ENCODE measurements at regions not wholly inside any gene's neighbourhood (a gene's known extent, or its start where the extent isn't known, plus 50 kb on each side); places are given as distances from the start of the nearest gene placed in this dataset.

DNA sequence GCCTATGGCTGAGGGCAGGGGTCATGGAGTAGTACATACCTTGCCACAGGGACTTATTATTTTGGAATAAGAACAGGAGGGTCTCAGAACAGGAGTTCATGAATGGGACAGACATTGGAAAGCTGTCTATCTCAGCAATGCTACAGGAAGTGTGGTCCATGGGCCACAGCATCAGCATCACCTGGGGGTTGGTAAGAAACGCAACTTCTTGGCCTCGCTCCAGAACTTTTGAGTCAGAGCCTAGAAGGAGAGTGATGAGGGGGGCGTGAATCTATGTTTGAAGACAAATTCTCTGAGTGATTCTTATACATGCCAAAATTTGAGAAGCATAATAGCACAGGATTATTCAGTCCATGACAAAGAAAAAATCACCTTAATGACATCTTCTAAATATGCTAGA is 156.6 kb downstream of the RPAP3 start (continued):
- TF ChIP-seq, protein P1, sequence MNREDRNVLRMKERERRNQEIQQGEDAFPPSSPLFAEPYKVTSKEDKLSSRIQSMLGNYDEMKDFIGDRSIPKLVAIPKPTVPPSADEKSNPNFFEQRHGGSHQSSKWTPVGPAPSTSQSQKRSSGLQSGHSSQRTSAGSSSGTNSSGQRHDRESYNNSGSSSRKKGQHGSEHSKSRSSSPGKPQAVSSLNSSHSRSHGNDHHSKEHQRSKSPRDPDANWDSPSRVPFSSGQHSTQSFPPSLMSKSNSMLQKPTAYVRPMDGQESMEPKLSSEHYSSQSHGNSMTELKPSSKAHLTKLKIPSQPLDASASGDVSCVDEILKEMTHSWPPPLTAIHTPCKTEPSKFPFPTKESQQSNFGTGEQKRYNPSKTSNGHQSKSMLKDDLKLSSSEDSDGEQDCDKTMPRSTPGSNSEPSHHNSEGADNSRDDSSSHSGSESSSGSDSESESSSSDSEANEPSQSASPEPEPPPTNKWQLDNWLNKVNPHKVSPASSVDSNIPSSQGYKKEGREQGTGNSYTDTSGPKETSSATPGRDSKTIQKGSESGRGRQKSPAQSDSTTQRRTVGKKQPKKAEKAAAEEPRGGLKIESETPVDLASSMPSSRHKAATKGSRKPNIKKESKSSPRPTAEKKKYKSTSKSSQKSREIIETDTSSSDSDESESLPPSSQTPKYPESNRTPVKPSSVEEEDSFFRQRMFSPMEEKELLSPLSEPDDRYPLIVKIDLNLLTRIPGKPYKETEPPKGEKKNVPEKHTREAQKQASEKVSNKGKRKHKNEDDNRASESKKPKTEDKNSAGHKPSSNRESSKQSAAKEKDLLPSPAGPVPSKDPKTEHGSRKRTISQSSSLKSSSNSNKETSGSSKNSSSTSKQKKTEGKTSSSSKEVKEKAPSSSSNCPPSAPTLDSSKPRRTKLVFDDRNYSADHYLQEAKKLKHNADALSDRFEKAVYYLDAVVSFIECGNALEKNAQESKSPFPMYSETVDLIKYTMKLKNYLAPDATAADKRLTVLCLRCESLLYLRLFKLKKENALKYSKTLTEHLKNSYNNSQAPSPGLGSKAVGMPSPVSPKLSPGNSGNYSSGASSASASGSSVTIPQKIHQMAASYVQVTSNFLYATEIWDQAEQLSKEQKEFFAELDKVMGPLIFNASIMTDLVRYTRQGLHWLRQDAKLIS (CRISPR knock-in tag; IDR thresholded peaks at IDR 0.05; ENCODE audit: borderline replicate concordance), result no peak
- TF ChIP-seq, protein P2, sequence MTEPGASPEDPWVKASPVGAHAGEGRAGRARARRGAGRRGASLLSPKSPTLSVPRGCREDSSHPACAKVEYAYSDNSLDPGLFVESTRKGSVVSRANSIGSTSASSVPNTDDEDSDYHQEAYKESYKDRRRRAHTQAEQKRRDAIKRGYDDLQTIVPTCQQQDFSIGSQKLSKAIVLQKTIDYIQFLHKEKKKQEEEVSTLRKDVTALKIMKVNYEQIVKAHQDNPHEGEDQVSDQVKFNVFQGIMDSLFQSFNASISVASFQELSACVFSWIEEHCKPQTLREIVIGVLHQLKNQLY (CRISPR knock-in tag; IDR thresholded peaks at IDR 0.05), result no peak
- no peak for TF ChIP-seq SMAD4 (CRISPR knock-in tag; IDR thresholded peaks at IDR 0.05)
- TF ChIP-seq, protein P3, sequence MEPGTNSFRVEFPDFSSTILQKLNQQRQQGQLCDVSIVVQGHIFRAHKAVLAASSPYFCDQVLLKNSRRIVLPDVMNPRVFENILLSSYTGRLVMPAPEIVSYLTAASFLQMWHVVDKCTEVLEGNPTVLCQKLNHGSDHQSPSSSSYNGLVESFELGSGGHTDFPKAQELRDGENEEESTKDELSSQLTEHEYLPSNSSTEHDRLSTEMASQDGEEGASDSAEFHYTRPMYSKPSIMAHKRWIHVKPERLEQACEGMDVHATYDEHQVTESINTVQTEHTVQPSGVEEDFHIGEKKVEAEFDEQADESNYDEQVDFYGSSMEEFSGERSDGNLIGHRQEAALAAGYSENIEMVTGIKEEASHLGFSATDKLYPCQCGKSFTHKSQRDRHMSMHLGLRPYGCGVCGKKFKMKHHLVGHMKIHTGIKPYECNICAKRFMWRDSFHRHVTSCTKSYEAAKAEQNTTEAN (CRISPR knock-in tag; IDR thresholded peaks at IDR 0.05), result no peak
- no peak for TF ChIP-seq ZBTB21 (CRISPR knock-in tag; IDR thresholded peaks at IDR 0.05; ENCODE audit: borderline replicate concordance)
- TF ChIP-seq, protein P4, sequence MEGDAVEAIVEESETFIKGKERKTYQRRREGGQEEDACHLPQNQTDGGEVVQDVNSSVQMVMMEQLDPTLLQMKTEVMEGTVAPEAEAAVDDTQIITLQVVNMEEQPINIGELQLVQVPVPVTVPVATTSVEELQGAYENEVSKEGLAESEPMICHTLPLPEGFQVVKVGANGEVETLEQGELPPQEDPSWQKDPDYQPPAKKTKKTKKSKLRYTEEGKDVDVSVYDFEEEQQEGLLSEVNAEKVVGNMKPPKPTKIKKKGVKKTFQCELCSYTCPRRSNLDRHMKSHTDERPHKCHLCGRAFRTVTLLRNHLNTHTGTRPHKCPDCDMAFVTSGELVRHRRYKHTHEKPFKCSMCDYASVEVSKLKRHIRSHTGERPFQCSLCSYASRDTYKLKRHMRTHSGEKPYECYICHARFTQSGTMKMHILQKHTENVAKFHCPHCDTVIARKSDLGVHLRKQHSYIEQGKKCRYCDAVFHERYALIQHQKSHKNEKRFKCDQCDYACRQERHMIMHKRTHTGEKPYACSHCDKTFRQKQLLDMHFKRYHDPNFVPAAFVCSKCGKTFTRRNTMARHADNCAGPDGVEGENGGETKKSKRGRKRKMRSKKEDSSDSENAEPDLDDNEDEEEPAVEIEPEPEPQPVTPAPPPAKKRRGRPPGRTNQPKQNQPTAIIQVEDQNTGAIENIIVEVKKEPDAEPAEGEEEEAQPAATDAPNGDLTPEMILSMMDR (IDR thresholded peaks at IDR 0.05), result no peak
- TF ChIP-seq ZNF671 (CRISPR knock-in tag; IDR thresholded peaks at IDR 0.05), result no peak
- TF ChIP-seq, protein P5, sequence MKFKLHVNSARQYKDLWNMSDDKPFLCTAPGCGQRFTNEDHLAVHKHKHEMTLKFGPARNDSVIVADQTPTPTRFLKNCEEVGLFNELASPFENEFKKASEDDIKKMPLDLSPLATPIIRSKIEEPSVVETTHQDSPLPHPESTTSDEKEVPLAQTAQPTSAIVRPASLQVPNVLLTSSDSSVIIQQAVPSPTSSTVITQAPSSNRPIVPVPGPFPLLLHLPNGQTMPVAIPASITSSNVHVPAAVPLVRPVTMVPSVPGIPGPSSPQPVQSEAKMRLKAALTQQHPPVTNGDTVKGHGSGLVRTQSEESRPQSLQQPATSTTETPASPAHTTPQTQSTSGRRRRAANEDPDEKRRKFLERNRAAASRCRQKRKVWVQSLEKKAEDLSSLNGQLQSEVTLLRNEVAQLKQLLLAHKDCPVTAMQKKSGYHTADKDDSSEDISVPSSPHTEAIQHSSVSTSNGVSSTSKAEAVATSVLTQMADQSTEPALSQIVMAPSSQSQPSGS (CRISPR knock-in tag; IDR thresholded peaks at IDR 0.05; ENCODE audit: borderline replicate concordance, low read depth), result no peak
- TF ChIP-seq, protein P6, sequence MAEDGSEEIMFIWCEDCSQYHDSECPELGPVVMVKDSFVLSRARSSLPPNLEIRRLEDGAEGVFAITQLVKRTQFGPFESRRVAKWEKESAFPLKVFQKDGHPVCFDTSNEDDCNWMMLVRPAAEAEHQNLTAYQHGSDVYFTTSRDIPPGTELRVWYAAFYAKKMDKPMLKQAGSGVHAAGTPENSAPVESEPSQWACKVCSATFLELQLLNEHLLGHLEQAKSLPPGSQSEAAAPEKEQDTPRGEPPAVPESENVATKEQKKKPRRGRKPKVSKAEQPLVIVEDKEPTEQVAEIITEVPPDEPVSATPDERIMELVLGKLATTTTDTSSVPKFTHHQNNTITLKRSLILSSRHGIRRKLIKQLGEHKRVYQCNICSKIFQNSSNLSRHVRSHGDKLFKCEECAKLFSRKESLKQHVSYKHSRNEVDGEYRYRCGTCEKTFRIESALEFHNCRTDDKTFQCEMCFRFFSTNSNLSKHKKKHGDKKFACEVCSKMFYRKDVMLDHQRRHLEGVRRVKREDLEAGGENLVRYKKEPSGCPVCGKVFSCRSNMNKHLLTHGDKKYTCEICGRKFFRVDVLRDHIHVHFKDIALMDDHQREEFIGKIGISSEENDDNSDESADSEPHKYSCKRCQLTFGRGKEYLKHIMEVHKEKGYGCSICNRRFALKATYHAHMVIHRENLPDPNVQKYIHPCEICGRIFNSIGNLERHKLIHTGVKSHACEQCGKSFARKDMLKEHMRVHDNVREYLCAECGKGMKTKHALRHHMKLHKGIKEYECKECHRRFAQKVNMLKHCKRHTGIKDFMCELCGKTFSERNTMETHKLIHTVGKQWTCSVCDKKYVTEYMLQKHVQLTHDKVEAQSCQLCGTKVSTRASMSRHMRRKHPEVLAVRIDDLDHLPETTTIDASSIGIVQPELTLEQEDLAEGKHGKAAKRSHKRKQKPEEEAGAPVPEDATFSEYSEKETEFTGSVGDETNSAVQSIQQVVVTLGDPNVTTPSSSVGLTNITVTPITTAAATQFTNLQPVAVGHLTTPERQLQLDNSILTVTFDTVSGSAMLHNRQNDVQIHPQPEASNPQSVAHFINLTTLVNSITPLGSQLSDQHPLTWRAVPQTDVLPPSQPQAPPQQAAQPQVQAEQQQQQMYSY (CRISPR knock-in tag; IDR thresholded peaks at IDR 0.05), result no peak
- TF ChIP-seq NR1H2 (CRISPR knock-in tag; IDR thresholded peaks at IDR 0.05), result no peak

DNA sequence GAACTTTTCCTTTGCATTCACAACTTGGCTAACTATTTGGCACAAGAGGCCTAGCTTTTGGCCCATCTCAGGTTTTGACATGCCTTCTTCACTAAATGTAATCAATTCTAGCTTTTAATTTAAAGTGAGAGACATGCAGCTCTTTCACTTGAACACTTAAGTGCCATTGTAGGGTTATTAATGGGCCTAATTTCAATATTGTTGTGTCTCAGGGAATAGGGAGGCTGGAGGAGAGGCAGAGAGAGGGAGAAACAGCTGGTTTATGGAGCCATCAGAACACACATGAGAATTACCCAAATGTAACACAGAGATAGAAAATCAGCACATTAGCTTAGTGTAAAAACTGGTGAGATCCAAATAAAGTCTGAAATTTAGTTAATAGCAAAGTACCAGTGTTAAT is 157.4 kb downstream of the RPAP3 start:
- CTCF ChIA-PET, result interaction anchor here (3.4 kb wide), 1 partner anchor 89 kb away, joined by 34 read pairs; no protein-coding TSS in a partner anchor
- ATAC-seq (no peak), DNase-seq (ENCODE audit: low spot score) (no peak)
- TF ChIP-seq TP53 (CRISPR knock-in tag; IDR thresholded peaks at IDR 0.05) (no peak), CREM (CRISPR knock-in tag; IDR thresholded peaks at IDR 0.05) (no peak), NR3C1 (CRISPR knock-in tag; conservative IDR thresholded peaks at IDR 0.05; ENCODE audit: low read depth) (no peak), KAT7 (CRISPR knock-in tag; IDR thresholded peaks at IDR 0.05; ENCODE audit: borderline replicate concordance) (no peak), ELF4 (CRISPR knock-in tag; IDR thresholded peaks at IDR 0.05; ENCODE audit: low read depth) (no peak), ESRRA (CRISPR knock-in tag; IDR thresholded peaks at IDR 0.05; ENCODE audit: borderline replicate concordance) (no peak), NFE2L1 (CRISPR knock-in tag; IDR thresholded peaks at IDR 0.05) (no peak)
- TF ChIP-seq, protein P7, sequence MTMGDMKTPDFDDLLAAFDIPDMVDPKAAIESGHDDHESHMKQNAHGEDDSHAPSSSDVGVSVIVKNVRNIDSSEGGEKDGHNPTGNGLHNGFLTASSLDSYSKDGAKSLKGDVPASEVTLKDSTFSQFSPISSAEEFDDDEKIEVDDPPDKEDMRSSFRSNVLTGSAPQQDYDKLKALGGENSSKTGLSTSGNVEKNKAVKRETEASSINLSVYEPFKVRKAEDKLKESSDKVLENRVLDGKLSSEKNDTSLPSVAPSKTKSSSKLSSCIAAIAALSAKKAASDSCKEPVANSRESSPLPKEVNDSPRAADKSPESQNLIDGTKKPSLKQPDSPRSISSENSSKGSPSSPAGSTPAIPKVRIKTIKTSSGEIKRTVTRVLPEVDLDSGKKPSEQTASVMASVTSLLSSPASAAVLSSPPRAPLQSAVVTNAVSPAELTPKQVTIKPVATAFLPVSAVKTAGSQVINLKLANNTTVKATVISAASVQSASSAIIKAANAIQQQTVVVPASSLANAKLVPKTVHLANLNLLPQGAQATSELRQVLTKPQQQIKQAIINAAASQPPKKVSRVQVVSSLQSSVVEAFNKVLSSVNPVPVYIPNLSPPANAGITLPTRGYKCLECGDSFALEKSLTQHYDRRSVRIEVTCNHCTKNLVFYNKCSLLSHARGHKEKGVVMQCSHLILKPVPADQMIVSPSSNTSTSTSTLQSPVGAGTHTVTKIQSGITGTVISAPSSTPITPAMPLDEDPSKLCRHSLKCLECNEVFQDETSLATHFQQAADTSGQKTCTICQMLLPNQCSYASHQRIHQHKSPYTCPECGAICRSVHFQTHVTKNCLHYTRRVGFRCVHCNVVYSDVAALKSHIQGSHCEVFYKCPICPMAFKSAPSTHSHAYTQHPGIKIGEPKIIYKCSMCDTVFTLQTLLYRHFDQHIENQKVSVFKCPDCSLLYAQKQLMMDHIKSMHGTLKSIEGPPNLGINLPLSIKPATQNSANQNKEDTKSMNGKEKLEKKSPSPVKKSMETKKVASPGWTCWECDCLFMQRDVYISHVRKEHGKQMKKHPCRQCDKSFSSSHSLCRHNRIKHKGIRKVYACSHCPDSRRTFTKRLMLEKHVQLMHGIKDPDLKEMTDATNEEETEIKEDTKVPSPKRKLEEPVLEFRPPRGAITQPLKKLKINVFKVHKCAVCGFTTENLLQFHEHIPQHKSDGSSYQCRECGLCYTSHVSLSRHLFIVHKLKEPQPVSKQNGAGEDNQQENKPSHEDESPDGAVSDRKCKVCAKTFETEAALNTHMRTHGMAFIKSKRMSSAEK (CRISPR knock-in tag; IDR thresholded peaks at IDR 0.05; ENCODE audit: borderline replicate concordance), result no peak
- TF ChIP-seq, protein P8, sequence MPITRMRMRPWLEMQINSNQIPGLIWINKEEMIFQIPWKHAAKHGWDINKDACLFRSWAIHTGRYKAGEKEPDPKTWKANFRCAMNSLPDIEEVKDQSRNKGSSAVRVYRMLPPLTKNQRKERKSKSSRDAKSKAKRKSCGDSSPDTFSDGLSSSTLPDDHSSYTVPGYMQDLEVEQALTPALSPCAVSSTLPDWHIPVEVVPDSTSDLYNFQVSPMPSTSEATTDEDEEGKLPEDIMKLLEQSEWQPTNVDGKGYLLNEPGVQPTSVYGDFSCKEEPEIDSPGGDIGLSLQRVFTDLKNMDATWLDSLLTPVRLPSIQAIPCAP (CRISPR knock-in tag; IDR thresholded peaks at IDR 0.05), result no peak

More for the DNA sequence above, 157.4 kb downstream of the RPAP3 start:
- Mint-ChIP-seq H3K27me3 (ENCODE audit: low read depth) (no peaks in the 10 kb centered on the region; the same call in 1 of the 2 replicates), H3K4me3 (no peak overlapping the region), H3K9me3 (peaks cover 6% of the 10 kb centered on the region), H3K4me1 (no peaks in the 10 kb centered on the region), H3K27ac (no peak overlapping the region), H3K36me3 (peaks cover 6% of the 10 kb centered on the region)
- POLR2A ChIA-PET, result no interaction called here

Measured in WTC11 (cell line).